ENCODE measurements at regions not wholly inside any gene's neighbourhood (a gene's known extent, or its start where the extent isn't known, plus 50 kb on each side); places are given as distances from the start of the nearest gene placed in this dataset.
A peak's percentile ranks its signal among the peaks of the same experiment; 100 is the strongest.
"Not testable (repeated sequence)": the region's sequence is repeated elsewhere in the genome, so short reads cannot be mapped to it uniquely, and the experiment has no call there.

DNA sequence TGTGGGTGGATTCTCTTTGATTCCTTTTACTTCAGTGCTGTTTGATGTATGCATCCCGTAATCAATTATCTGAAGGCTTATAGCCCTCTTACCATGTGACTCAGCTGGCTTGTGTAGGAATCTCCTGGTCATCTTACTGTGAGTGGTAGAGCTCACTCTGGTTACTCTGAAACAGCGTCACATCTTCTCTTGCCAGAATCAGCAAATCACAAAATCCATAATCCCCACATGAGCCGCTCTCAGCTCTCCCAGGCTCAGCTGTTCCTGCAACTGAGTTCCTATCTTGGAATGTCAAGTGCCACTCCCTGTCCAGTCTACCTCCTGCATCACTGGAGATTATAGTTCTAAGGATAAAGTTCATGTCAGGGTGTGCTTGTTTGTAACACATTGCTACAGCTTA is 278.0 kb downstream of the FBXO8 start:
- DNase-seq: no peak

DNA sequence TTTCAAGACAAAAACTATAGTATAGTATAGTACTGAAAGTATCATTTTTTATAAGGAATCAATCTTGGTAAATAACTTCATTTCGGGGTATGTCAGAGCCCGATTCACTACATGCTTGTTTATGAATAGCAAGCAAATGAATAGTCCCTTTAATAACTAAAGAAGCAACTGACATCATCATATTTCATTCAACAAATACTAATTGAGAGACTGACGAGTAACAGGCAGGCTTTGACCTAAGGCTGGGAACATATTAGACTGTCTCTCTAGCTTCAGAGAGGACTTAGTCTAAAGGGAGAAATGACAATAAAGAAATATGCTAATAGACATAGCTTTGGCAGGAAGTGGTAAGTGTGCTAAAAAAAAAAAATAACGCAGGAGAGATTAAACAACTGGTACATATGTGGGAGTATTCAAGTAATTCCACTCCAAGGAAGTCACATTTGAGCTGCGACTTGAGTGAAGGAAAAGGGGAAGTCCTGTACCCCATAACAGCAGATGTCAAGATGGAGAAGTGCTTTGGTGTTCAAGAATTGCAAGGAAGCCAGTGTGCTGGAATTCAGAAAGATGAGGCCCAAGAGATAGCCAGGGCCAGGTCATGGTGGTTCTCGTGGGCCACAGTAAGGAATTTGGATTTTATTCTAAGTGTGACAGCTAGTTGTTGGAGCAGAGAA is 284.9 kb downstream of the FBXO8 start:
- DNase-seq: no peak

DNA sequence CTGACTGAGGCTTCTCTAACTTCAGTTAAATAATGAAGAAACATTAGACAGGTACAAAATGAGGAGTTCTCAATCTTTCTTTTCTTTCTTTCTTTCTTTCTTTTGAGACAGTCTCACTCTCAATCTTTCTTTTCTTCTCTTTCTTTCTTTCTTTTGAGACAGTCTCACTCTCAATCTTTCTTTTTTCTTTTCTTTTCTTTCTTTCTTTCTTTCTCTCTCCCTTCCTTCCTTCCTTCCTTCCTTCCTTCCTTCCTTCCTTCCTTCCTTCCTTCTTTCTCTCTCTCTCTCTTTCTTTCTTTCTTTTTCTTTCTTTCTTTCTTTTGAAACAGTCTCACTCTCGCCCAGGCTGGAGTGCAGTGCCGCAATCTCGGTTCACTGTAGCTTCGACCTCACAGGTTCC is 287.7 kb downstream of the FBXO8 start:
- not testable (repeated sequence) for DNase-seq

DNA sequence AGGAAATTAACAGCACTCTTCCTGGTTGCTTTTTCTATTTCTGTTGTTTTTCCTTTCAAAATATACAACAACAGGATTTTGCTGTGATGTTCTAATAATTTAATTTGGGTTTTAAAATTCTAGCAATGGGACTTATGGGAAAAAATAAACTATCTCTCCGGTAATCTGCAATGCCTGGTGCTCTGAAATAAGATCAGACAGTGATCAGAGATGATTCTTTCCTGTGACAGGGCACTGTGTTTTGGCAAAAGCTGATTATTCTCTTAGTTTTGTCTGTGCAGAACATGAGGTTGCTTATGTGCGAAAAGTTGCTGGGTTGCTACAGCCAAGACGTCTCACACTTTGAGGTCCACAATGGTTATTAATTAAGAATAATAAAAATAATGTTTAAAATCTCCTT is 291.7 kb downstream of the FBXO8 start:
- no peak for DNase-seq

DNA sequence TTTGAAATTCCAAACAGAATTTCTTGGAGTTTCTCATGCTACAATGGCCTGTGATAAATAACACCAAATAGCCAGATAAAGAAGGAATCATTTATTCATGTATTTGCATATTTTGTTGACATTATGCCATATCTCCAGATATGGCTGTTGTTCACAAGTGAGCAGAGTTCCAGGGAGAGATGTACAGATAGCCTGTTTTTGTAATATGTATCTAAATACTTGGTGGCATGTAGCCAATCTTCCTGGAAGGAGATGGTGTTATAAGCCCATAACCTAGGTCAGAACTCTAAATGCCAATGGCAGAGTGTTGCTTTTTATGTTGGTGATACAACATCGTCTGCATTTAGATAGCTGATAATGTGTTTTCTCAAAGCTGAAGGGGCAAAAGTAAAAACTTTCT is 292.2 kb downstream of the FBXO8 start:
- no peak for DNase-seq

DNA sequence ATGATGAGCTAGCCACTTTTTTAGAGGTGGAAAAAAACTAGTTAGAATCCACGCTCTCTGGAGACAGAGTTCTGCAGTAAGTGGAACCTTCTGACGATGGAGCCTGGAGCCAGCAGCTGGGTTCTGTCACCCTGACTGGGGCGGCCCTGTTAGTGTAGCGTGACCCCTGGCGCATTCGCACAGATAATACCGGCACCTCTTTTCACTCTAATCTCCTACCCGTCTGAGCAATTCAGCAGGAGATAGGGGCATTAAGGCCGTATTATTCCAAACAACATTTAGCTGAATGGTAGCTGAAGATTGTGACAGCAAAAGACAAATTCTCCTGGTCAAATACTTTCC is 292.6 kb downstream of the FBXO8 start:
- DNase-seq: no peak

DNA sequence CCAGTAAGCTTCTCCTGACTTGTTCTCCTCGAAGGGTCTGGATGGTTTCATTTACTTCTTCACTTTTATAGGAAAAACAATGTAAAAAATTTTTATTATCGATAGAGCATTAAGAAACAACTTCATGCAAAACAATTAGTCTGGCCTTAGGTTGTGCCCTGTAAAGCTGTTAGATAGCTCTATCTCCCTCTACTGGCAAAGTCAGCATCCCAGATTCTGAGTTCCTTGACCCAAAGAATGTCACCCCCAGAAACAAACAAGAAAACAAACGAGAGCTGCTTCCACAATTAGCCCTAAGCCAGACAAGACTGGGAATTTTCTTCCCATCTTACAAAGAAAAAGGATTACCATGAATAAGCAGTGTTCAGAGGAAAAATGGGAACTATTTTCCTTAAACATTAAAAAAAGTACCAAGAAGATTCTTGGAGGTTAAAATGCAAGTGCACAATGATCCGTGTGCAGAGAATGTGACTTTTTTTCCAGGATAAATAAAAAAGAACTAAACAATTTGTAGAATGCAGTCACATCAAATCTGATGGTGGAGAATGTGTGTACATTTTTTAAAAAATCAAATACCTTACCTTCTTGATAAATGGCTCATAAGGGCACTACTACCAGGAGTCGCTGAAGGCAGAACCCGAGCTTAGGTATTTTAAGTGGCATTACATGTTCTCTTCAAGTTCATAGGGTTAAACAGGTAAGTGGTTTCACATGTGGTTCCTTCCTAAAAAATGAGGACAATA is 293.2 kb downstream of the FBXO8 start:
- DNase-seq: no peak

DNA sequence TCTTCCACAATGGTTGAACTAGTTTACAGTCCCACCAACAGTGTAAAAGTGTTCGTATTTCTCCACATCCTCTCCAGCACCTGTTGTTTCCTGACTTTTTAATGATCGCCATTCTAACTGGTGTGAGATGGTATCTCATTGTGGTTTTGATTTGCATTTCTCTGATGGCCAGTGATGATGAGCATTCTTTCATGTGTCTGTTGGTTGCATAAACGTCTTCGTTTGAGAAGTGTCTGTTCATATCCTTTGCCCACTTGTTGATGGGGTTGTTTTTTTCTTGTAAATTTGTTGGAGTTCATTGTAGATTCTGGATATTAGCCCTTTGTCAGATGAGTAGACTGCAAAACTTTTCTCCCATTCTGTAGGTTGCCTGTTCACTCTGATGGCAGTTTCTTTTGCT is 319.9 kb downstream of the FBXO8 start:
- DNase-seq: not testable (repeated sequence)

DNA sequence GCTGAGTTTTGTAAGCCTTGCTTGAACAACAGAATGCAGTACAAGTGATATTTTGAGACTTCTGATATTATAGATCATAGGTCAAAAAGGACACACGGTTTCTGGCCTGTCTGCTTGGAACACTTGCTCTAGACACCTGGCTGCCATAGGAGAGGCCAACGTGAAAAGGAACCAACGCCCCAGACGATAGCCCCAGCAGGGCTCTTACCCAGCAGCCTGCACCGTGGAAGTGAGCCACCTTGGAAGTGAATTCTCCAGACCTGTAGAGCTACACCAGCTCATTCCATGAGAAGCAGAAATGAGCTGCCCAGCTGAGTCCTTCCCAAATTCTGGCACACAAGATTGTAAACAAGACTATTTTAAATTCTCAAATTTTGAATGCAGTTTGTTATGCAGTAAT is 323.1 kb downstream of the FBXO8 start:
- DNase-seq: no peak

DNA sequence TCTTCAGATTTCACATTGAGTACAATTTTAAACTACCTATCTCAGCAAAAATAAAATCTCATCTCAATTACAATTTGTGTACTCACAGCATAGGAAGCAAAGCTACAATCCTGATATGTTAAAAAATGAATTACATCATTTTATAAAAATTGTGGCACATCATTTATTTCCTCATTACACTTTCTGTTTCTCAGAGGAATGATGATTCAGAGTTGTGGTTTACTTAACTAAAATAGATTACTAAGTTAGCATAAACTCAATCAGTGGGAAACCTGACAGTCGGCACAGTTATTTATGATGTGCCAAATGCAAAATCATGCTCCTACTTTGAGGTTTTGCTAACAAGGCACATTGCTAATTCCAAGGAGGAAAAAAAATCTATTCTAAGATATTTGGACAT is 325.0 kb downstream of the FBXO8 start:
- no peak for DNase-seq

DNA sequence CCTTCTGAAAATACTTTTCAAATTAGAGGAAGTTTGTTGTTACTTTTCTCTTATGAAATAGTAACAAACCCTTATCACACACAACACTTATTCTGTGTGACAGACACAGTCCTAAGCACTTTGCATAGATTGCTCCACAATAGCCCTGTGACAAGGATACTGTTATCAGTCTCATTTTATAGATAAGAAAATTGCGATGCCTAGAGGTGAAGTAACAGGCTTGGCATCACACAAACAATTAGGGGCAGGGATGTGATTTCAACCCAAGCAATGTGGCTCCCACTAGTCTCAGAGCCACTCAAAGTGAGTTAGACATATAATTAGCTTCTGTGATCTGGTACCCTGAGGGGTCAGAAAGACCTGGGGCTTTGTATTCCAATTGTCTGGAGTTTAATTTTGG is 339.9 kb downstream of the FBXO8 start:
- DNase-seq: no peak

DNA sequence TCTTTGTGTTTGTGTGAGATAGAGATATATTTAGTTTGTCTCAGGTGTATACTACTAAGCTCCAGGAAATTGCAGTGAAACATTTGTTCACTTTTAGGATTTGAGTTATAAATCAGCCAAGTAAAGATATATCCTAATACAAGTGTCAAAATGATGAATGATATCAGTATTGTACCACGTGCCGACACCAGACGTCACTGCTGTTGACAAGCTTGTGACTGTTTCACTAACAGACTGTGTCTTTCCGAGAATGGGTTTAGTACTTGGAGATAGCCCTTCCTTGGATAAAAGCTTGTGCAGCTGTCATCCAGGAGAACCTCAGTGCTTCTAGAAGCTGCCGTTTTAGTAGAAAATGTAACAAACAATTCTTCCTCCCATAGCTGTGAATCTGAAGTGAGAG is 343.3 kb downstream of the FBXO8 start:
- no peak for DNase-seq

DNA sequence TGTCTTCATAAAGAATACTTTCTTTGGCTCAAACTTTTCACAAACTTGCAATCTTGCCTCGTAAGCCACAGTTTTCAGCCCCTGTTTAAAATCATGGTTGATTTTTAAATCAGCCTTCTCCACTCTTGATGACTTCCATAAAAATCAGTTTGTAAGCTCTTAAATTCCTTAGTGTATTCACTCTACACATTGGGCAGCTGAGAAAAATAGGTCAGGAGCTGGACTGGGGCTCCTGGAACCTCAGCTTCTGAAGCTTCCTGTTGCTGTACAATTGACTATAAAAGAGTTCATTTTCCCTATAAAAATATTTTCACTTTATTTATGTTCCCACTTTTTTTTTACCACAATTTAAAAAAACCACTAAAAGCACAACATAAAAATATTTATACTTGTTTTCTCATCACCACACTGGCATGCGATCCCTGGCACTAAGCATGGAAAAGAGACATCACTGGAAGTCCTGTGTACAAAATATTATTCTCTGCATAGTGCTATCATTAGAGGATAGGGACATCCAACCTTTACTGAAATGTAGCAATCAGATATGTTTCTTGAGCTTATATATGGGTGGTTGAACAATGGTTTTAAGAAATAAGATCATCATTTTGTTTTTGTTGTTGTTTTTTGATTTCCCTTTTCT is 345.7 kb downstream of the FBXO8 start:
- DNase-seq: no peak

DNA sequence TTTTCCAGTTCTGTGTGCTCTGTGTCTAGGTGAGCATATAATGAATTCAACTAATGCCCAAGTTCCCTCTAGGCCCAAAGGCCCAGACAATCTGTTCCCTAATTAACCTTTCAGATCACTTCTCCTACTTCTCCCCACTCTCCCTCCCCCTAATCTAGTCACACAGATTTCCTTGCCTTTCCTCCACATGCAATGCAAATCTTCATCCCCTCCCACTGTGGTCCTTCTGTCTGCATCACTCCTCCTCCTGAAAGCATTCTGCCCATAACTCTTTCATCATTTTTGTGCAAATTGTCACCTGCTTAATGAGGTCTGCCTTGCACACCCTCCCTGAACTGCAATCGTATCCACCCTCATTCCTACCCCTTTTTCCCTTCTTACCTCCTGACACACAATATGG is 346.6 kb downstream of the FBXO8 start:
- no peak for DNase-seq

DNA sequence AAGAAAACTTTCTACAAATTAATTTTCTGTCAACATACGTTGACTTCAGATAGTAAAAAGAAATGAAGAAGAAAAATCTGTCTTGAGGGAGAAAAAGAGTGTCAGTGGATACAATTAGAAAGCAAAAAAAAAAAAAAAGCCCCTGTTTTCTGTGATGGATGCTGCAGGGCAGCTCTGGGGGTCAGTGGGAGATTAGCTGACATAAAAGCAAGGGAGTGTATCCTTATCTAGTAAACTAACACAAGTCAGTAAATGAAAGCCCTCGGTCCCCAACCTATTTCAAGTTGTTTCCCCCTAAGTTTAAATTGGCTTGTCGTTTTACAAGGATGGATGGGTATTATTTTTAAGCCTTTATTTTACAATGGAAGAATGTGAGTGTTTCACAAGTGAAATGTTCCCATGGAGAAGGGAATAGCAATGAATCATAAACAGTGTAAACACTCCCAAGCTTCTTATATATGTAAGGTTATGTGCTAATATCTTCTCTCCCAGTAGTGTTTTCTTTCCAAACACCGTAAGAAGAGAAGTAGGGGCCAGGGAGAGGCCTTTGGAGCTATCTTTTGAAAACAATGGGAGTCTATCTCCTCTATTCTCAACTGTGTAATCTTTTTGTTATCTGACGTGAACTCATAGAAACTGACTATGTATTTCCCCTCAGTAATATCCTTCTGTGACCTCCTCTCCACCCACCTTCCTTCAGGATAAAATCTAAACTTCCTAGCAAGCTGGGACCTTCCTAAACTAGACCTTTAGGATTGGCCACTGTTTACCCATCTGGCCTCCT is 347.7 kb downstream of the FBXO8 start:
- DNase-seq: no peak

DNA sequence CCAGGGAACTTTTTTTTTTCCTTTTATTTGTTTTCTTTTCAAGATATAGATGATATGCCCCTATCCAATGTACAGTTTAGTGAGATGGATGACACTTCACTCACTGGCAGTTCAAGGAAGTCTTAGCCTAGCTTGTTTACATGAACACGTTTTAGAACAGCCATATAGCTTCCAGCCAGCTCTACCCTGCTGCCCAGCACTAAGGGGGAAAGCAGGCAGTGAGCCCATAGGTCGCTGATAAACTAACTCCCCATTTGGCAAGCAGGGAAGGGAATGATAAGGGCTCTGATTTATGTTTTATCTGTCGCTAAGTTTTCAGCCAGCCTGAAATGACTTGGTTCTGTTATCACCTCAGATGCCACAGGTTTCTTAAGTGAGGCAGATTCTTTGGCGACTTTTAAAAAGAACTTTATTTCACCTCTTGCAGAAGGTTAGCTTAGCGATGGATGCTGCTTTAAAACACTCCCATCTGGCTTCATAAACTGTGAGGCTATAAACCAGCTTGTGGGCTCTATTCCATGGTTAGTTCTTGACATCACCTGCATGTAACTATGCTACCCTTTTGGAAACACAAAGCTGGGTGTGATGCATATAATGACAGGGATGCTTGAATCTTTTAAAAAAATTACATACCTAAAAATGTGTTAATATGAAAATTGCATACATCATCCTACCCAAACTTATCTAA is 348.4 kb downstream of the FBXO8 start:
- no peak for DNase-seq

DNA sequence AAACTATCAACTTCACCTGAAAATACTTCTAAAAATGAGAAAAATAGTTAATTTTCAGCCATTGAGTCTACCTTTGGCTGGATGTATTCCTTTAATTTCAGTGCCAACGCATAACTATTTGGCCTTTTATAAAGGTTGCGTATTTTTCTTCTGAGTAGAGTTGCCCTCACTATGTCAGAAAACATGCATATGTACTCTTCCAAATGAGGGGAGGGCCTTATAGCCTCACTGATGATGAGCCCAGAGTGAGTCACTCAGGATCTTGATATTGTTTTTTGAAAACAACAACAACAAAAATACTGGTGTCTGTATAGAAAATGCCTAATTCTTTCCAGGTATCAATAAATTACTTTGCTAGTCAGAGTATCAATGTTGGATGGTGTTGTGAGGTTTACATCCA is 349.3 kb downstream of the FBXO8 start:
- no peak for DNase-seq

DNA sequence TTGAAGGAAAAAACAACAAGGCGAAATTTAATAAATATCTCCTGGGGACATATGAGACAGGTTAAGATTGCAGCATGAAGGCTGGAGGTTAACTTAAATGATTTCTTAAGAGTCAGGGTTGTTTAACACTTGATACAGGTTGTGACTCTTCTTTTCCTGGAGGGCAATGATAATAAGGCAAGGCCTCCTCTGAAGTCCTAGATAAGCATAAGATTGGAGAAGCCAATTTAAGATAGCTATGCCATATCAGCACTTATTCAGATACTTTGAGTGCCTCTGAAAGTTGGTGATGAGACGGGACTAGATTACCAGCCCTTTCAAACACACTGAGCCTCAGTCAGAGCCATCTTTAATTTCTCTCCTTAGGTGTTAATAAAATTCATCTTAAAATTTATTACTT is 350.8 kb downstream of the FBXO8 start:
- no peak for DNase-seq

DNA sequence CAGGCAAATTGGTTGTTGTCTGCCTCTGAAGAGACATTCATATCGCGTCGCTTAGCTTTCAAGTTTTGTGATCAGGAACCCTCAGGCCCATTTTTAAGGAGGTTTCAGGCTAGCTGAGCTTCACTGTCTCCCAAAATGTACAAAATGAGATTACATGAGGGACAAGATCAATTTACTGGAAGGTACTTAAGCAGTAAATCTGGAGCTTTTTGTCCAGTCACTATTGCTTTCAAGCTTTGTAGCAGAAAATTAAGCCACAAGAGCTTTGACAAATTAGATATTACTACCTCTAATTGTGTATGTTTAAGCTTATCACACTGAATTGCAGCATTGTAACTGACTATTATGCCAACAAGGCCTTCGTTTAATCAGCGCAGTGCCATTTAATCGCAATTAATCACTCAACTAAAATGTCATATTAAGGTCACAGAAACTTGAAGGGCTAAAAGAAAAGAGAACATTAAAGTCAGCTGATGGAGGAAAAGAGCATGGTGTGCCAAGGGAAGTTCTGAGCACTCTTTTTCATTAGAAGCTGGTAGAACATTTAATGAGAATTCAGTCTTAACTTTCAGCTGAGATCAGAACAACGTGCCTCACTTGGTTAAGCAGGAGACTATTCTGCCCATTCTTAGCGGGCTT is 353.0 kb downstream of the FBXO8 start:
- DNase-seq: peak; percentile 27

DNA sequence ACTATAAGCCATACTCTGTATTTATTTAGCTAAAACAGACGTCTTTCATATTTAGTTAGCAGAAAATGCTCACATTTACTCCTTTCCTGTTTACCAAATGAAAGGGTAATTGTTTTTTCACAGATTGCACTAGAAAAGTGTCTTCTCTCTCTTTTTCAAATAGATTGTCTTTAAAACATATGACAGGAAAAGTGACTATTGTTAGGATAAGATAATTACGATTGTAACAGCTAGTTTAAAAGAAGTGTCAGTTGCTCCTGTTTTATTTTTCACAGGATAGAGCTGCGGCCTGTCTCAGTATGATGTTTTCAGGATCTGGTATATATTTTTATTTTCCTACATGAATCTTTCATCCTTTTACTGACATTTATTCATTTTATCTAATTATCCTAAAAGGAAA is 353.5 kb downstream of the FBXO8 start:
- DNase-seq: no peak

DNA sequence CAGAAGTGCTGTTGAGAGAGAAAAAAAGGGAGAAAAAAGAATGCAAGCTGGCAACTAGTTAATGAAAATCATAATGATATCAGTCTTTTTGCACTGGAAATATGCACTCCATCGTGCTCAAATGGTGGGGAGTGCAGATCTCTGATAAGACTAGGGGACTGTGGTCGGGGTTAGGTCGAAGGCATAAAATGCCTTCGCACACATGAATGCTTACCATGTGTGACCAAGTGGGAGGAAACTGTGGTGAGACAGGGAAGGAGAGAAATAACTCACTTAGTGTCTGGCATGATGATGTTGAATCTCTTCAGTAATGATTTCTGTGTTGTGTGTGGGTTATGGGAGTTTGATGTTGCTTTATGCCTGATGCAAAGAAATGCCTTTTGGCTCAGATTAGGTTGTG is 358.9 kb downstream of the FBXO8 start:
- DNase-seq: no peak

DNA sequence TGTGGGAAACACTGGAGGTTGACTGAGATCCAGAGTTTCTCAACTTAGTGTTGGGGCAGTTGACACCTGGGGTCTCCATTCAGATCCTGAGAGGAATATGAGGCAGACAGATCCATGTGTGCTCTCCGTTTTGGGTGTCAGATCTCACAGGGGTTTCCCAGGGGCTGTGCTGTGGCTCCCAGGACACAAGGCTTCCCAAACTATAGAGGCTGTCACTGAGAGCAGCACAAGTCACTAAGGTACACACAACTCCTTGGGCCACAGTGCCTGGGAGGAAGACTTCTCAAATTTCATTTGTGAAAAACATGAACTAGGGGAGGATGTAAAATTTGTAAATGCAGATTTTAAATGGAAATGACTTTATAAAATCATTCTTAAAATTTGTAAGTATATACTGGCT is 363.6 kb downstream of the FBXO8 start:
- DNase-seq: no peak

DNA sequence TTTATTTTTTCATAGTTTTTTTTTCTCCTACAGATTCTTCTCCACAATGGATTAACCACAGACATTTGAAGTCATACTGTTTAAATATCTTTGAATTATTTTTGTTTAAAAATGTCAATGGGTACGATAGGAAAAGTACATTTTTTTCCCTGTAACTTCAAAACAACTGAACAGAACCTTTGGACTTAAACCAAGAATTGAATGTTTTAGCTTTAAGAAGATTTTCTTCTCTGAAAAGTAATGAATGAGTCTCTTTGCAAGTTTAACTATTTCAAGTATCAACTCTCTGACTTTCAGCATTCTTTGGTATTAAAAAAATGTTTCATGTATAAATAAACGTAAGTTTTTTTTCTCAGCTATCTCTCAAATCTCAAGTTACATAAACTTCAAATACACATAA is 364.3 kb downstream of the FBXO8 start:
- no peak for DNase-seq

Measured in NCI-H774 (cell line).